Activated T-helper 1 cell treated with anti-CD3 and anti-CD28 coated beads, Interleukin-12 subunit alpha, Interleukin-12 subunit beta, Interleukin-2, Interleukin-4 antibody, amounts not matched to agents 30 ng/mL and 10 ng/mL and 1 ng/mL, durations not matched to agents 14 hours and 24 hours and 36 hours (primary cell): ENCODE measurements at regions not wholly inside any gene's neighbourhood (a gene's known extent, or its start where the extent isn't known, plus 50 kb on each side); places are given as distances from the start of the nearest gene placed in this dataset.

Experiments
- DNase-seq: peaks from one replicate; pipeline ENCODE4 v3.0.0; 2021; ENCODE audit warnings: low spot score
- H3K27ac Mint-ChIP-seq: one replicate; pipeline ENCODE4 v1.8.0; 2021; ENCODE audit warnings: mild to moderate bottlenecking, mixed read lengths
- H3K27me3 Mint-ChIP-seq: one replicate; pipeline ENCODE4 v1.8.0; 2022; ENCODE audit warnings: mild to moderate bottlenecking, moderate library complexity, mixed read lengths; ENCODE audit not compliant: insufficient read depth
- H3K36me3 Mint-ChIP-seq: one replicate; pipeline ENCODE4 v1.8.0; 2021; ENCODE audit warnings: low read depth, mixed read lengths
- H3K4me1 Mint-ChIP-seq: one replicate; pipeline ENCODE4 v1.8.0; 2021; ENCODE audit warnings: low read depth, mixed read lengths
- H3K4me3 Mint-ChIP-seq: one replicate; pipeline ENCODE4 v1.8.0; 2021; ENCODE audit warnings: mild to moderate bottlenecking, moderate library complexity, mixed read lengths
- H3K9me3 Mint-ChIP-seq: one replicate; pipeline ENCODE4 v1.8.0; 2021; ENCODE audit warnings: mixed read lengths
- intact Hi-C: fragments of 100-400 bp; cut with micrococcal nuclease; formaldehyde crosslinking; loops from one replicate; pipeline ENCODE4 v1.15.1; 2024

- Mint-ChIP-seq H3K9me3 (peaks cover 10% of the 10 kb centered on the region), H3K27me3 (no peaks in the 10 kb centered on the region), H3K4me1 (no peaks in the 10 kb centered on the region), H3K27ac (no peak overlapping the region), H3K36me3 (no peaks in the 10 kb centered on the region), H3K4me3 (no peak overlapping the region)
- DNase-seq: no peak
- intact Hi-C loops: no loop called here
These were observed 1120.9 kb upstream of the GYPC start for GRCh38 chr2:125535089-125535488.

GRCh38 chr2:125543968-125544514 lies 1111.9 kb upstream of the GYPC start:
- no peaks in the 10 kb centered on the region for H3K36me3 Mint-ChIP-seq
- H3K9me3 Mint-ChIP-seq: peaks cover 9% of the 10 kb centered on the region
- no peaks in the 10 kb centered on the region for H3K4me1 Mint-ChIP-seq
- no peaks in the 10 kb centered on the region for H3K27me3 Mint-ChIP-seq
- no peak overlapping the region for H3K4me3 Mint-ChIP-seq
- DNase-seq: no peak
- H3K27ac Mint-ChIP-seq: no peak overlapping the region
- intact Hi-C loops: no loop called here

GRCh38 chr2:125553768-125554167 lies 1102.2 kb upstream of the GYPC start:
- Mint-ChIP-seq H3K27ac (no peak overlapping the region), H3K4me1 (no peaks in the 10 kb centered on the region), H3K27me3 (no peaks in the 10 kb centered on the region)

GRCh38 chr2:125554956-125555355 lies 1101.0 kb upstream of the GYPC start:
- H3K4me1 Mint-ChIP-seq: no peaks in the 10 kb centered on the region
- no peak overlapping the region for H3K4me3 Mint-ChIP-seq
- DNase-seq: no peak
- no peaks in the 10 kb centered on the region for H3K27me3 Mint-ChIP-seq
- H3K36me3 Mint-ChIP-seq: no peaks in the 10 kb centered on the region
- H3K27ac Mint-ChIP-seq: no peak overlapping the region
- H3K9me3 Mint-ChIP-seq: peaks cover 12% of the 10 kb centered on the region
- intact Hi-C loops: no loop called here

More at GRCh38 chr2:125553768-125554167, 1102.2 kb upstream of the GYPC start:
- H3K36me3 Mint-ChIP-seq: no peaks in the 10 kb centered on the region
- no peak overlapping the region for H3K4me3 Mint-ChIP-seq
- DNase-seq: no peak
- intact Hi-C loops: no loop called here
- peaks cover 18% of the 10 kb centered on the region for H3K9me3 Mint-ChIP-seq

- H3K27me3 Mint-ChIP-seq: no peaks in the 10 kb centered on the region
- H3K4me3 Mint-ChIP-seq: no peak overlapping the region
- intact Hi-C loops: no loop called here
- H3K9me3 Mint-ChIP-seq: peaks cover 10% of the 10 kb centered on the region
- H3K4me1 Mint-ChIP-seq: no peaks in the 10 kb centered on the region
- no peak for DNase-seq
- H3K36me3 Mint-ChIP-seq: no peaks in the 10 kb centered on the region
- H3K27ac Mint-ChIP-seq: no peak overlapping the region
These were observed 1096.8 kb upstream of the GYPC start for GRCh38 chr2:125559186-125559585.

- no peaks in the 10 kb centered on the region for H3K27me3 Mint-ChIP-seq
- peaks cover 10% of the 10 kb centered on the region for H3K9me3 Mint-ChIP-seq
- no peaks in the 10 kb centered on the region for H3K4me1 Mint-ChIP-seq
These were observed 1095.1 kb upstream of the GYPC start for GRCh38 chr2:125560855-125561254.

GRCh38 chr2:125561302-125561701 lies 1094.7 kb upstream of the GYPC start:
- Mint-ChIP-seq H3K27ac (no peak overlapping the region), H3K4me3 (no peak overlapping the region), H3K4me1 (no peaks in the 10 kb centered on the region), H3K9me3 (peaks cover 10% of the 10 kb centered on the region), H3K27me3 (no peaks in the 10 kb centered on the region), H3K36me3 (no peaks in the 10 kb centered on the region)
- no peak for DNase-seq
- intact Hi-C loops: no loop called here

More at GRCh38 chr2:125560855-125561254, 1095.1 kb upstream of the GYPC start:
- Mint-ChIP-seq H3K27ac (no peak overlapping the region), H3K4me3 (no peak overlapping the region), H3K36me3 (no peaks in the 10 kb centered on the region)
- intact Hi-C loops: no loop called here
- no peak for DNase-seq

- Mint-ChIP-seq H3K36me3 (no peaks in the 10 kb centered on the region), H3K4me1 (no peaks in the 10 kb centered on the region), H3K27ac (no peak overlapping the region), H3K9me3 (peaks cover 8% of the 10 kb centered on the region), H3K4me3 (no peak overlapping the region), H3K27me3 (no peaks in the 10 kb centered on the region)
- DNase-seq: no peak
- intact Hi-C loops: no loop called here
These were observed 1093.0 kb upstream of the GYPC start for GRCh38 chr2:125562924-125563323.

- Mint-ChIP-seq H3K36me3 (no peaks in the 10 kb centered on the region), H3K9me3 (peaks cover 8% of the 10 kb centered on the region), H3K27me3 (no peaks in the 10 kb centered on the region), H3K4me1 (no peaks in the 10 kb centered on the region), H3K4me3 (no peak overlapping the region), H3K27ac (no peak overlapping the region)
- DNase-seq: no peak
- intact Hi-C loops: no loop called here
These were observed 1091.5 kb upstream of the GYPC start for GRCh38 chr2:125564471-125564870.

GRCh38 chr2:125566422-125566821 lies 1089.5 kb upstream of the GYPC start:
- H3K4me1 Mint-ChIP-seq: no peaks in the 10 kb centered on the region
- H3K27ac Mint-ChIP-seq: no peak overlapping the region
- no peaks in the 10 kb centered on the region for H3K36me3 Mint-ChIP-seq
- intact Hi-C loops: no loop called here
- no peak overlapping the region for H3K4me3 Mint-ChIP-seq
- no peaks in the 10 kb centered on the region for H3K27me3 Mint-ChIP-seq
- no peaks in the 10 kb centered on the region for H3K9me3 Mint-ChIP-seq
- DNase-seq: no peak

GRCh38 chr2:125567100-125567499 lies 1088.9 kb upstream of the GYPC start:
- Mint-ChIP-seq H3K27ac (no peak overlapping the region), H3K9me3 (no peaks in the 10 kb centered on the region), H3K4me1 (no peaks in the 10 kb centered on the region), H3K4me3 (no peak overlapping the region), H3K27me3 (no peaks in the 10 kb centered on the region), H3K36me3 (no peaks in the 10 kb centered on the region)
- intact Hi-C loops: no loop called here
- no peak for DNase-seq

- Mint-ChIP-seq H3K27me3 (no peaks in the 10 kb centered on the region), H3K4me1 (no peaks in the 10 kb centered on the region), H3K4me3 (no peak overlapping the region)
These were observed 1083.3 kb upstream of the GYPC start for GRCh38 chr2:125572660-125573059.

GRCh38 chr2:125573432-125573831 lies 1082.5 kb upstream of the GYPC start:
- no peak for DNase-seq
- Mint-ChIP-seq H3K36me3 (no peaks in the 10 kb centered on the region), H3K4me3 (no peak overlapping the region), H3K27ac (no peak overlapping the region), H3K9me3 (no peaks in the 10 kb centered on the region), H3K4me1 (no peaks in the 10 kb centered on the region), H3K27me3 (no peaks in the 10 kb centered on the region)
- intact Hi-C loops: no loop called here

More at GRCh38 chr2:125572660-125573059, 1083.3 kb upstream of the GYPC start:
- Mint-ChIP-seq H3K9me3 (no peaks in the 10 kb centered on the region), H3K27ac (no peak overlapping the region), H3K36me3 (no peaks in the 10 kb centered on the region)
- no peak for DNase-seq
- intact Hi-C loops: no loop called here

GRCh38 chr2:125576558-125576957 lies 1079.4 kb upstream of the GYPC start:
- Mint-ChIP-seq H3K4me3 (no peak overlapping the region), H3K27ac (no peak overlapping the region), H3K27me3 (no peaks in the 10 kb centered on the region), H3K4me1 (no peaks in the 10 kb centered on the region), H3K9me3 (no peaks in the 10 kb centered on the region), H3K36me3 (no peaks in the 10 kb centered on the region)
- no peak for DNase-seq
- intact Hi-C loops: no loop called here
